GM23248 (cell line): ENCODE measurements at regions not wholly inside any gene's neighbourhood (a gene's known extent, or its start where the extent isn't known, plus 50 kb on each side); places are given as distances from the start of the nearest gene placed in this dataset.

Experiments
- EZH2 ChIP-seq: fragments of 200-600 bp; sonication (generic); IDR thresholded peaks from 2 replicates; pipeline ENCODE4 v1.6.1; 2018; ENCODE audit warnings: antibody characterized with exemption, mild to moderate bottlenecking; ENCODE audit not compliant: insufficient read depth, poor library complexity, severe bottlenecking
- EZH2phosphoT487 ChIP-seq: fragments of 200-600 bp; sonication (generic); IDR thresholded peaks from 2 replicates; pipeline ENCODE4 v1.6.1; 2018; ENCODE audit warnings: antibody characterized with exemption, moderate library complexity, mild to moderate bottlenecking, low read depth; ENCODE audit not compliant: insufficient read depth

GRCh38 chr11:128201801-128202200 lies 385.6 kb downstream of the ETS1 start:
- TF ChIP-seq EZH2 (no peak), EZH2phosphoT487 (no peak)
